MCF 10A (cell line): ENCODE measurements at regions not wholly inside any gene's neighbourhood (a gene's known extent, or its start where the extent isn't known, plus 50 kb on each side); places are given as distances from the start of the nearest gene placed in this dataset.

Source experiments
- BruUV-seq: library from RNA; stranded (reverse); fragments of 400-500 nt; replicated peaks from 2 replicates; lab custom pipeline; 2021; lab: Mats Ljungman, UMichigan
- CTCF ChIA-PET: fragments of 300-600 bp; sonication (Branson Sonifier 250); formaldehyde crosslinking; extraction: SDS; loops from one replicate; lab custom pipeline; 2021; ENCODE audit warnings: antibody characterized with exemption, inconsistent platforms; lab: Yijun Ruan, JAX
- POLR2A ChIA-PET: fragments of 300-600, 350-650 bp; sonication (Branson Sonifier 250); formaldehyde crosslinking; extraction: SDS; loops from one replicate; lab custom pipeline; 2020; ENCODE audit warnings: antibody characterized with exemption, inconsistent platforms; lab: Yijun Ruan, JAX
- DNase-seq: peaks from one replicate; pipeline ENCODE4 v3.0.0-alpha.2; 2018; ENCODE audit not compliant: unreplicated experiment
- H3K27ac Mint-ChIP-seq: one replicate; pipeline ENCODE4 v1.8.0; 2022; ENCODE audit warnings: mild to moderate bottlenecking, low read depth, mixed read lengths; ENCODE audit not compliant: unreplicated experiment
- H3K27me3 Mint-ChIP-seq: one replicate; pipeline ENCODE4 v1.8.0; 2022; ENCODE audit warnings: mixed read lengths; ENCODE audit not compliant: insufficient read depth, unreplicated experiment
- H3K36me3 Mint-ChIP-seq: one replicate; pipeline ENCODE4 v1.8.0; 2022; ENCODE audit warnings: mild to moderate bottlenecking, moderate library complexity, mixed read lengths; ENCODE audit not compliant: insufficient read depth, unreplicated experiment
- H3K4me1 Mint-ChIP-seq: one replicate; pipeline ENCODE4 v1.8.0; 2022; ENCODE audit warnings: mixed read lengths; ENCODE audit not compliant: insufficient read depth, unreplicated experiment
- H3K4me3 Mint-ChIP-seq: one replicate; pipeline ENCODE4 v1.8.0; 2022; ENCODE audit warnings: mild to moderate bottlenecking, moderate library complexity, mixed read lengths; ENCODE audit not compliant: unreplicated experiment
- H3K9me3 Mint-ChIP-seq: one replicate; pipeline ENCODE4 v1.8.0; 2022; ENCODE audit warnings: mixed read lengths; ENCODE audit not compliant: unreplicated experiment
- CTCF ChIP-seq: fragments of 200-600 bp; IDR thresholded peaks from one replicate; pipeline ENCODE4 v1.8.0; 2022; ENCODE audit warnings: antibody characterized with exemption, mild to moderate bottlenecking; ENCODE audit not compliant: unreplicated experiment
- intact Hi-C: fragments of 100-400 bp; cut with micrococcal nuclease; formaldehyde crosslinking; loops from 2 replicates; pipeline ENCODE4 v1.14.1; 2022

- Mint-ChIP-seq H3K27ac (peak overlapping the region; percentile 49), H3K27me3 (no peaks in the 10 kb centered on the region), H3K4me3 (no peak overlapping the region), H3K4me1 (no peaks in the 10 kb centered on the region), H3K9me3 (no peaks in the 10 kb centered on the region), H3K36me3 (no peaks in the 10 kb centered on the region)
- CTCF ChIA-PET = interaction anchor here (2.7 kb wide), 1 partner anchor 9 kb away, joined by 10 read pairs; no protein-coding TSS in a partner anchor
- no peak for DNase-seq
- POLR2A ChIA-PET = no interaction called here
- BruUV-seq = no TSS peak
- intact Hi-C loops = no loop called here
- no peak for TF ChIP-seq CTCF
Observed at GRCh38 chr2:182639971-182640370, 76.1 kb upstream of the DNAJC10 start.

DNA sequence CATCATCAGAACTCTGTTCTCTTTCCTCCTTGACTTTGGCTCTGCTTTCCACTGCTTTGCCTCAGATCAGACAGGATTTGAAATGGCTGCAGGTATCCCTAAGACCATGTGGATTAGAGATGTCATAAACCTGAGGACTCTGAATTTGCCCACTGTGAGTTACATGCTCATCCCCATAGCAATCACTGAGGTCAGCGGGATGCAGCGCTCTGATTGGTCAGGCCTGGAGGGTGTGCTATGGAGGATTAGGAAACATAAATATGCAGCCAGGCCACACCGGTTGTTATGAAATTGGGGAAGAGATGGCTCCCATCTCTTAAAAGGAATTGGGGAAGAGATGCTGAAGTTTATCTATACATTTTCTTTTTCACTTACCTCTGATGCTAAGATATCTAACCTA, 73.7 kb upstream of the DNAJC10 start:
- intact Hi-C loops = no loop called here
- no TSS peak for BruUV-seq
- Mint-ChIP-seq H3K4me3 (no peak overlapping the region), H3K36me3 (no peaks in the 10 kb centered on the region), H3K4me1 (no peaks in the 10 kb centered on the region), H3K9me3 (no peaks in the 10 kb centered on the region), H3K27ac (no peak overlapping the region), H3K27me3 (no peaks in the 10 kb centered on the region)
- peak; percentile 76 for DNase-seq
- POLR2A ChIA-PET = interaction anchor here (0.6 kb wide), 1 partner anchor 75 kb away, joined by 3 read pairs; no protein-coding TSS in a partner anchor
- CTCF ChIA-PET = no interaction called here
- no peak for TF ChIP-seq CTCF

GRCh38 chr2:182646763-182647498, 69.1 kb upstream of the DNAJC10 start:
- H3K36me3 Mint-ChIP-seq = no peaks in the 10 kb centered on the region
- no peak overlapping the region for H3K27ac Mint-ChIP-seq
- no peak for TF ChIP-seq CTCF
- CTCF ChIA-PET = interaction anchor here (0.6 to 4.3 kb wide), 8 partner anchors 7 to 953 kb away, joined by 3 to 138 read pairs (median 4); no protein-coding TSS in a partner anchor
- intact Hi-C loops = no loop called here
- peaks cover 5% of the 10 kb centered on the region for H3K4me1 Mint-ChIP-seq
- no TSS peak for BruUV-seq
- DNase-seq = no peak
- POLR2A ChIA-PET = interaction anchor here (0.6 kb wide), 1 partner anchor 25 kb away, joined by 4 read pairs; no protein-coding TSS in a partner anchor
- H3K27me3 Mint-ChIP-seq = no peaks in the 10 kb centered on the region
- no peak overlapping the region for H3K4me3 Mint-ChIP-seq
- no peaks in the 10 kb centered on the region for H3K9me3 Mint-ChIP-seq

- Mint-ChIP-seq H3K36me3 (no peaks in the 10 kb centered on the region), H3K27ac (no peak overlapping the region), H3K4me1 (peaks cover 5% of the 10 kb centered on the region), H3K9me3 (no peaks in the 10 kb centered on the region), H3K27me3 (no peaks in the 10 kb centered on the region), H3K4me3 (no peak overlapping the region)
- BruUV-seq = no TSS peak
- CTCF ChIA-PET = interaction anchor here (0.6 to 4.3 kb wide), 7 partner anchors 8 to 902 kb away, joined by 3 to 138 read pairs (median 7); no protein-coding TSS in a partner anchor
- POLR2A ChIA-PET = interaction anchor here (0.6 kb wide), 1 partner anchor 26 kb away, joined by 4 read pairs; no protein-coding TSS in a partner anchor
- intact Hi-C loops = no loop called here
- DNase-seq = no peak
- no peak for TF ChIP-seq CTCF
Observed at GRCh38 chr2:182647499-182647787, 68.6 kb upstream of the DNAJC10 start.
